PC-3 (cell line): ENCODE measurements at regions not wholly inside any gene's neighbourhood (a gene's known extent, or its start where the extent isn't known, plus 50 kb on each side); places are given as distances from the start of the nearest gene placed in this dataset.
A peak's percentile ranks its signal among the peaks of the same experiment; 100 is the strongest.
"Not testable (repeated sequence)": the region's sequence is repeated elsewhere in the genome, so short reads cannot be mapped to it uniquely, and the experiment has no call there.

Source experiments
- ATAC-seq: fragments of 200-7000 bp; cut with Tn5 transposase; 2 replicates; pipeline ENCODE4 v1.9.1; 2020; ENCODE audit warnings: mild to moderate bottlenecking, moderate library complexity
- BruUV-seq: library from RNA; stranded (reverse); fragments of 400-500 nt; replicated peaks from 2 replicates; lab custom pipeline; 2021; lab: Mats Ljungman, UMichigan
- CTCF ChIA-PET: fragments of 300-600 bp; sonication (Branson Sonifier 250); formaldehyde crosslinking; loops from one replicate; lab custom pipeline; 2022; ENCODE audit warnings: antibody characterized with exemption; lab: Charles Lee
- POLR2A ChIA-PET: fragments of 300-600 bp; sonication (Branson Sonifier 250); formaldehyde crosslinking; loops from one replicate; lab custom pipeline; 2022; ENCODE audit warnings: antibody characterized with exemption; ENCODE audit not compliant: unreplicated experiment; lab: Charles Lee
- DNase-seq: peaks from one replicate; pipeline ENCODE4 v3.0.0-alpha.2; 2015
- H2AFZ ChIP-seq: fragments of 300-600 bp; sonication (generic); 2 replicates; pipeline ENCODE4 v1.6.0; 2016; ENCODE audit warnings: antibody characterized with exemption, low read length
- H3F3A ChIP-seq: fragments of 300-600 bp; sonication (generic); one replicate; pipeline ENCODE4 v1.6.0; 2017; ENCODE audit warnings: antibody characterized with exemption, low read length, control low read depth, mild to moderate bottlenecking; ENCODE audit not compliant: unreplicated experiment
- H3K27ac ChIP-seq: fragments of 300-600 bp; sonication (generic); 2 replicates; pipeline ENCODE4 v1.5.1; 2016; ENCODE audit warnings: mild to moderate bottlenecking, low read length
- H3K27me3 ChIP-seq: fragments of 300-600 bp; sonication (generic); 2 replicates; pipeline ENCODE4 v1.6.1; 2016; ENCODE audit warnings: low read length, mixed read lengths
- H3K36me3 ChIP-seq: fragments of 300-600 bp; sonication (generic); 2 replicates; pipeline ENCODE4 v1.6.1; 2016; ENCODE audit warnings: low read depth, mixed run types, low read length, mixed read lengths
- H3K4me1 ChIP-seq: fragments of 300-600 bp; sonication (generic); 2 replicates; pipeline ENCODE4 v1.5.1; 2016; ENCODE audit warnings: low read length; ENCODE audit not compliant: insufficient read depth
- H3K4me2 ChIP-seq: fragments of 300-600 bp; sonication (generic); 2 replicates; pipeline ENCODE4 v1.6.0; 2016; ENCODE audit warnings: low read length
- H3K4me3 ChIP-seq: fragments of 300-600 bp; sonication (generic); 2 replicates; pipeline ENCODE4 v1.5.1; 2016; ENCODE audit warnings: mild to moderate bottlenecking, low read length, mixed read lengths
- H3K79me2 ChIP-seq: fragments of 300-600 bp; sonication (generic); 2 replicates; pipeline ENCODE4 v1.6.1; 2017; ENCODE audit warnings: low read length, mixed read lengths
- H3K9ac ChIP-seq: fragments of 300-600 bp; sonication (generic); 2 replicates; pipeline ENCODE4 v1.6.0; 2016; ENCODE audit warnings: mild to moderate bottlenecking, low read length
- H3K9me2 ChIP-seq: fragments of 300-600 bp; sonication (generic); replicated peaks from 2 replicates; pipeline ENCODE4 v1.6.1; 2016; ENCODE audit warnings: mixed run types, low read length, mixed read lengths
- H3K9me3 ChIP-seq: fragments of 300-600 bp; sonication (generic); 2 replicates; pipeline ENCODE4 v1.6.1; 2016; ENCODE audit warnings: low read length, mixed read lengths
- H4K20me1 ChIP-seq: fragments of 300-600 bp; sonication (generic); 2 replicates; pipeline ENCODE4 v1.6.1; 2016; ENCODE audit warnings: low read length, mixed read lengths
- EZH2 ChIP-seq: fragments of 300-600 bp; sonication (generic); IDR thresholded peaks from one replicate; pipeline ENCODE4 v1.6.1; 2017; ENCODE audit warnings: antibody characterized with exemption, mild to moderate bottlenecking, low read length; ENCODE audit not compliant: unreplicated experiment
- EZH2phosphoT487 ChIP-seq: fragments of 300-600 bp; sonication (generic); IDR thresholded peaks from 2 replicates; pipeline ENCODE4 v1.6.1; 2018; ENCODE audit warnings: mild to moderate bottlenecking, antibody characterized with exemption, low read length, borderline replicate concordance
- intact Hi-C: fragments of 100-400 bp; cut with micrococcal nuclease; formaldehyde crosslinking; loops from 2 replicates; pipeline ENCODE4 v1.9.0; 2023
- TF ChIP-seq, protein P1 (sequence below): fragments of 300-600 bp; sonication (generic); conservative IDR thresholded peaks from 2 replicates; pipeline ENCODE4 v1.5.1; 2017; ENCODE audit warnings: antibody characterized with exemption, low read depth, mild to moderate bottlenecking, low read length

GRCh38 chr21:16460936-16461335, 731.2 kb downstream of the USP25 start:
- H3K4me3 ChIP-seq, result no peak overlapping the region
- DNase-seq (no peak), ATAC-seq (no peak)
- H3K9me3 ChIP-seq, result no peaks in the 10 kb centered on the region
- H3K79me2 ChIP-seq, result no peaks in the 10 kb centered on the region
- H3K9ac ChIP-seq, result no peak overlapping the region
- ChIA-PET POLR2A (no interaction called here), CTCF (no interaction called here)
- no peaks in the 10 kb centered on the region for H4K20me1 ChIP-seq
- H2AFZ ChIP-seq, result no peak overlapping the region
- BruUV-seq, result no TSS peak
- H3K27me3 ChIP-seq, result 0 out of 2 replicates have a peak, but pooled peaks cover 4% of the 10 kb centered on the region
- intact Hi-C loops, result no loop called here
- H3K4me1 ChIP-seq, result no peaks in the 10 kb centered on the region
- H3F3A ChIP-seq, result no peaks in the 10 kb centered on the region
- TF ChIP-seq EZH2phosphoT487, result no peak
- TF ChIP-seq, protein P1, sequence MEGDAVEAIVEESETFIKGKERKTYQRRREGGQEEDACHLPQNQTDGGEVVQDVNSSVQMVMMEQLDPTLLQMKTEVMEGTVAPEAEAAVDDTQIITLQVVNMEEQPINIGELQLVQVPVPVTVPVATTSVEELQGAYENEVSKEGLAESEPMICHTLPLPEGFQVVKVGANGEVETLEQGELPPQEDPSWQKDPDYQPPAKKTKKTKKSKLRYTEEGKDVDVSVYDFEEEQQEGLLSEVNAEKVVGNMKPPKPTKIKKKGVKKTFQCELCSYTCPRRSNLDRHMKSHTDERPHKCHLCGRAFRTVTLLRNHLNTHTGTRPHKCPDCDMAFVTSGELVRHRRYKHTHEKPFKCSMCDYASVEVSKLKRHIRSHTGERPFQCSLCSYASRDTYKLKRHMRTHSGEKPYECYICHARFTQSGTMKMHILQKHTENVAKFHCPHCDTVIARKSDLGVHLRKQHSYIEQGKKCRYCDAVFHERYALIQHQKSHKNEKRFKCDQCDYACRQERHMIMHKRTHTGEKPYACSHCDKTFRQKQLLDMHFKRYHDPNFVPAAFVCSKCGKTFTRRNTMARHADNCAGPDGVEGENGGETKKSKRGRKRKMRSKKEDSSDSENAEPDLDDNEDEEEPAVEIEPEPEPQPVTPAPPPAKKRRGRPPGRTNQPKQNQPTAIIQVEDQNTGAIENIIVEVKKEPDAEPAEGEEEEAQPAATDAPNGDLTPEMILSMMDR, result no peak
- TF ChIP-seq EZH2, result no peak
- no peak overlapping the region for H3K27ac ChIP-seq
- no peaks in the 10 kb centered on the region for H3K9me2 ChIP-seq
- H3K36me3 ChIP-seq, result no peaks in the 10 kb centered on the region
- H3K4me2 ChIP-seq, result no peak overlapping the region

GRCh38 chr21:16464211-16464889, 734.6 kb downstream of the USP25 start:
- H3K4me3 ChIP-seq, H3K36me3 ChIP-seq, BruUV-seq, H3K27ac ChIP-seq, H3K4me2 ChIP-seq, H3F3A ChIP-seq, H3K9ac ChIP-seq, POLR2A ChIA-PET, intact Hi-C loops, H3K79me2 ChIP-seq, H3K27me3 ChIP-seq, DNase-seq, H3K9me3 ChIP-seq, ATAC-seq, H4K20me1 ChIP-seq, H2AFZ ChIP-seq, H3K9me2 ChIP-seq, CTCF ChIA-PET, H3K4me1 ChIP-seq: not testable (repeated sequence)

DNA sequence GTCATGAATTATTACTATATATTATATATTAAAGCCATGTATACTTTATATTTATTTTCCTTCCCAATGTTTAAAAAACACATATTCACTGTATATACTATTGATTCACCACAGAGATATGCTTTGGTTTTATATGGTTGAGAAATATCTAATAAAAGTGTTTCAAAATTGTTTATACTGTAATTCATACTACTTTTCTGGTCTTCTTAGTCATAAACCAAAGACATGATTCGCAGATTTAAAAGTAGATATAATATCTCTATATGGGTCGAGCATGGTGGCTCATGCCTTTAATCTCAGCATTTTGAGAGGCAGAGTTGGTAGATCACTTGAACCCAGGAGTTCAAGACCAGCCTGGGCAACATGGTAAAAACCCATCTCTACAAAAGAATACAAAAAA, 738.4 kb downstream of the USP25 start:
- peak overlapping the region; percentile 46; the same call in 1 of the 2 replicates for H3K27ac ChIP-seq
- no peak overlapping the region for H3K4me3 ChIP-seq
- no peak overlapping the region for H2AFZ ChIP-seq
- no peaks in the 10 kb centered on the region for H3K79me2 ChIP-seq
- CTCF ChIA-PET, result no interaction called here
- no peaks in the 10 kb centered on the region for H4K20me1 ChIP-seq
- H3K9me3 ChIP-seq, result no peaks in the 10 kb centered on the region
- intact Hi-C loops, result no loop called here
- POLR2A ChIA-PET, result no interaction called here
- H3K4me2 ChIP-seq, result no peak overlapping the region
- no peaks in the 10 kb centered on the region for H3K36me3 ChIP-seq
- H3K9me2 ChIP-seq, result no peaks in the 10 kb centered on the region
- no peaks in the 10 kb centered on the region for H3K27me3 ChIP-seq
- no peaks in the 10 kb centered on the region for H3K4me1 ChIP-seq
- DNase-seq (peak; percentile 51), ATAC-seq (peak; percentile 18; the same call in 1 of the 2 replicates)
- no peak for TF ChIP-seq EZH2
- TF ChIP-seq, protein P1, result no peak
- no peak for TF ChIP-seq EZH2phosphoT487
- no peaks in the 10 kb centered on the region for H3F3A ChIP-seq
- no peak overlapping the region for H3K9ac ChIP-seq
- no TSS peak for BruUV-seq
